H1 (cell line): ENCODE measurements at regions not wholly inside any gene's neighbourhood (a gene's known extent, or its start where the extent isn't known, plus 50 kb on each side); places are given as distances from the start of the nearest gene placed in this dataset.

Experiments
- CTCF ChIA-PET: fragments of 300-600 bp; sonication (Branson Sonifier 250); formaldehyde crosslinking; loops from one replicate; lab custom pipeline; 2021; ENCODE audit not compliant: partially characterized antibody; lab: Charles Lee
- POLR2A ChIA-PET: fragments of 300-600 bp; sonication (Branson Sonifier 250); formaldehyde crosslinking; loops from one replicate; lab custom pipeline; 2021; ENCODE audit warnings: inconsistent platforms; ENCODE audit not compliant: partially characterized antibody; lab: Charles Lee
- DNase-seq, 2 experiments: peaks; one replicate each; pipeline versions ENCODE4 v3.0.0 to v3.0.0-alpha.2; 2010 to 2022; ENCODE audit warnings: low spot score in 2 of 2, low read depth in 1 of 2, mixed read lengths in 1 of 2
- FAIRE-seq: peaks from 2 replicates; lab custom pipeline; 2011; peaks lifted over from hg19 to GRCh38; lab: Jason Lieb, UNC
- H2AFZ ChIP-seq: 2 replicates; pipeline ENCODE4 v1.8.1; 2012; ENCODE audit warnings: low read length, inconsistent platforms
- H2AK5ac ChIP-seq: 2 replicates; pipeline ENCODE4 v1.6.1; 2013; ENCODE audit warnings: low read depth, low read length
- H2BK120ac ChIP-seq: replicated peaks from 2 replicates; pipeline ENCODE3; 2013; ENCODE audit warnings: low read depth, low read length, inconsistent platforms
- H2BK12ac ChIP-seq: 2 replicates; pipeline ENCODE4 v1.6.1; 2013; ENCODE audit warnings: low read depth, low read length
- H2BK15ac ChIP-seq: 2 replicates; pipeline ENCODE4 v1.6.1; 2013; ENCODE audit warnings: low read length
- H2BK20ac ChIP-seq: 2 replicates; pipeline ENCODE4 v1.6.1; 2013; ENCODE audit warnings: low read length
- H2BK5ac ChIP-seq: 2 replicates; pipeline ENCODE4 v1.6.1; 2013; ENCODE audit warnings: low read depth, low read length
- H3K14ac ChIP-seq: 2 replicates; pipeline ENCODE4 v1.6.1; 2013; ENCODE audit warnings: inconsistent platforms; ENCODE audit not compliant: insufficient read length
- H3K18ac ChIP-seq: 2 replicates; pipeline ENCODE4 v1.6.1; 2013; ENCODE audit warnings: low read length; ENCODE audit errors: extremely low read depth
- H3K23ac ChIP-seq: 2 replicates; pipeline ENCODE4 v1.6.1; 2013; ENCODE audit warnings: inconsistent platforms; ENCODE audit not compliant: insufficient read length
- H3K23me2 ChIP-seq: 2 replicates; pipeline ENCODE4 v1.6.1; 2013; ENCODE audit warnings: low read depth, low read length
- H3K27ac ChIP-seq: 2 replicates; pipeline ENCODE4 v1.6.1; 2011; ENCODE audit warnings: low read depth, low read length, inconsistent platforms
- H3K27me3 ChIP-seq, 4 experiments: replicated peaks in 1 of 4; 1 replicate in 1 of 4; 2 replicates in 3 of 4; pipeline versions ENCODE4 v1.6.1 to v1.8.1; 2011 to 2013; ENCODE audit warnings: low read length in 3 of 4, mild to moderate bottlenecking in 3 of 4, inconsistent platforms in 2 of 4, mixed read lengths in 2 of 4, moderate library complexity in 1 of 4; ENCODE audit not compliant: control insufficient read depth in 3 of 4, insufficient read depth in 3 of 4; ENCODE audit errors: extremely low read depth in 1 of 4
- H3K36me3 ChIP-seq, 4 experiments: 2 replicates each; pipeline versions ENCODE4 v1.6.1 to v1.8.1; 2011 to 2013; ENCODE audit warnings: mild to moderate bottlenecking in 4 of 4, low read length in 3 of 4, moderate library complexity in 2 of 4, control low read depth in 1 of 4, inconsistent platforms in 1 of 4; ENCODE audit not compliant: insufficient read depth in 4 of 4, control insufficient read depth in 2 of 4
- H3K4ac ChIP-seq: replicated peaks from 2 replicates; pipeline ENCODE3; 2013; ENCODE audit warnings: low read length, low read depth, mixed read lengths, inconsistent platforms; ENCODE audit not compliant: insufficient read length
- H3K4me1 ChIP-seq, 4 experiments: replicated peaks in 1 of 4; 1 replicate in 1 of 4; 2 replicates in 3 of 4; pipeline versions ENCODE4 v1.6.1 to v1.8.1; 2011 to 2013; ENCODE audit warnings: low read length in 3 of 4, inconsistent platforms in 2 of 4, mixed read lengths in 1 of 4; ENCODE audit not compliant: insufficient read depth in 4 of 4, control insufficient read depth in 3 of 4
- H3K4me2 ChIP-seq, 2 experiments: 2 replicates each; pipeline versions ENCODE4 v1.6.1 to v1.8.1; 2011 to 2013; ENCODE audit warnings: low read depth in 2 of 2, low read length in 2 of 2, control low read depth in 1 of 2, inconsistent platforms in 1 of 2, mild to moderate bottlenecking in 1 of 2; ENCODE audit not compliant: insufficient read depth in 1 of 2
- H3K4me3 ChIP-seq, 4 experiments: fragments of 200-600, 300-600 bp in 1 of 4; sonication (generic), shearing (Covaris generic), sonication (Bioruptor Twin) in 1 of 4; 2 replicates each; pipeline versions ENCODE4 v1.5.1 to v1.8.1; 2011 to 2016; ENCODE audit warnings: low read length in 4 of 4, low read depth in 3 of 4, control low read depth in 2 of 4, inconsistent platforms in 2 of 4, mild to moderate bottlenecking in 2 of 4, mixed read lengths in 1 of 4, moderate library complexity in 1 of 4; ENCODE audit not compliant: insufficient read depth in 2 of 4; ENCODE audit errors: extremely low read depth in 1 of 4
- H3K56ac ChIP-seq: replicated peaks from 2 replicates; pipeline ENCODE3; 2013; ENCODE audit warnings: low read depth, mild to moderate bottlenecking, mixed read lengths, low read length, inconsistent platforms; ENCODE audit not compliant: insufficient read length
- H3K79me1 ChIP-seq: 2 replicates; pipeline ENCODE4 v1.6.1; 2013; ENCODE audit warnings: low read depth, low read length, control low read depth
- H3K79me2 ChIP-seq, 2 experiments: 2 replicates each; pipeline versions ENCODE4 v1.6.1 to v1.8.1; 2012 to 2013; ENCODE audit warnings: low read length in 2 of 2, mild to moderate bottlenecking in 2 of 2, inconsistent platforms in 1 of 2; ENCODE audit not compliant: insufficient read depth in 2 of 2, control insufficient read depth in 1 of 2
- H3K9ac ChIP-seq, 4 experiments: replicated peaks in 1 of 4; 1 replicate in 1 of 4; 2 replicates in 3 of 4; pipeline versions ENCODE4 v1.6.1 to v1.8.1; 2011 to 2013; ENCODE audit warnings: low read depth in 3 of 4, low read length in 3 of 4, control low read depth in 2 of 4, mild to moderate bottlenecking in 2 of 4, moderate library complexity in 2 of 4, inconsistent platforms in 1 of 4; ENCODE audit errors: extremely low read depth in 1 of 4
- H3K9me3 ChIP-seq, 2 experiments: 2 replicates each; pipeline versions ENCODE4 v1.6.1 to v1.8.1; 2012 to 2013; ENCODE audit warnings: mild to moderate bottlenecking in 2 of 2, moderate library complexity in 2 of 2, control low read depth in 1 of 2, inconsistent platforms in 1 of 2, low read depth in 1 of 2, low read length in 1 of 2, mixed read lengths in 1 of 2; ENCODE audit not compliant: insufficient read depth in 2 of 2
- H4K20me1 ChIP-seq, 2 experiments: replicated peaks in 1 of 2; 2 replicates each; pipeline versions ENCODE3 to v1.8.1; 2011 to 2013; ENCODE audit warnings: inconsistent platforms in 2 of 2, low read length in 2 of 2, mild to moderate bottlenecking in 1 of 2; ENCODE audit not compliant: insufficient read depth in 2 of 2, control insufficient read depth in 1 of 2
- H4K5ac ChIP-seq: 2 replicates; pipeline ENCODE4 v1.6.1; 2013; ENCODE audit warnings: low read length, low read depth, mixed read lengths, inconsistent platforms; ENCODE audit not compliant: insufficient read length
- H4K8ac ChIP-seq: 2 replicates; pipeline ENCODE4 v1.8.0; 2013; ENCODE audit warnings: mild to moderate bottlenecking, moderate library complexity, low read length, inconsistent platforms; ENCODE audit not compliant: insufficient read depth; ENCODE audit errors: extremely low read depth
- H4K91ac ChIP-seq: replicated peaks from 2 replicates; pipeline ENCODE3; 2013; ENCODE audit warnings: low read length, mixed read lengths, inconsistent platforms; ENCODE audit not compliant: insufficient read length
- BRCA1 ChIP-seq: IDR thresholded peaks from 2 replicates; pipeline ENCODE4 v1.6.1; 2012; ENCODE audit warnings: low read depth, low read length, improper control_type of control experiment
- CEBPB ChIP-seq: IDR thresholded peaks from 2 replicates; pipeline ENCODE4 v1.6.1; 2012; ENCODE audit warnings: low read depth, low read length
- HDAC6 ChIP-seq: IDR thresholded peaks from one replicate; pipeline ENCODE4 v1.7.1; 2012; ENCODE audit warnings: low read depth, mild to moderate bottlenecking, inconsistent platforms, low read length, moderate library complexity

GRCh38 chr18:75659535-75660023, 232.1 kb upstream of the SMIM21 start:
- H4K20me1 ChIP-seq = no peaks in the 10 kb centered on the region
- no peak overlapping the region for H2BK15ac ChIP-seq
- H3K4ac ChIP-seq = no peak overlapping the region
- H2BK12ac ChIP-seq = no peak overlapping the region
- ChIA-PET POLR2A (no interaction called here), CTCF (no interaction called here)
- no peak overlapping the region for H2BK5ac ChIP-seq
- no peak for FAIRE-seq
- no peak overlapping the region for H3K9ac ChIP-seq
- H4K8ac ChIP-seq = no peak overlapping the region
- no peak overlapping the region for H3K4me2 ChIP-seq
- H3K4me1 ChIP-seq = peaks cover 0 to 9% (median 3%) of the 10 kb centered on the region in 4 experiments; a peak in 4 of 7 replicates
- H2BK120ac ChIP-seq = no peak overlapping the region
- peaks cover 0 to 5% of the 10 kb centered on the region in 2 experiments; a peak in 2 of 4 replicates for H3K9me3 ChIP-seq
- no peak overlapping the region for H3K27ac ChIP-seq
- no peak overlapping the region for H3K18ac ChIP-seq
- no peak overlapping the region for H3K14ac ChIP-seq
- no peak overlapping the region for H3K4me3 ChIP-seq
- no peaks in the 10 kb centered on the region; the same call in 1 of the 2 replicates for H3K23me2 ChIP-seq
- no peak overlapping the region for H3K56ac ChIP-seq
- no peak overlapping the region for H4K5ac ChIP-seq
- H2BK20ac ChIP-seq = no peak overlapping the region
- H3K79me2 ChIP-seq = no peaks in the 10 kb centered on the region
- no peaks in the 10 kb centered on the region for H3K79me1 ChIP-seq
- H3K36me3 ChIP-seq = no peaks in the 10 kb centered on the region
- TF ChIP-seq CEBPB = no peak
- TF ChIP-seq HDAC6 = no peak
- TF ChIP-seq BRCA1 = no peak
- H2AFZ ChIP-seq = no peak overlapping the region
- H2AK5ac ChIP-seq = no peak overlapping the region
- no peak overlapping the region for H3K23ac ChIP-seq
- no peak for DNase-seq
- H4K91ac ChIP-seq = no peak overlapping the region
- H3K27me3 ChIP-seq = no peaks in the 10 kb centered on the region
